Fibroblast of pulmonary artery (primary cell): ENCODE measurements at regions not wholly inside any gene's neighbourhood (a gene's known extent, or its start where the extent isn't known, plus 50 kb on each side); places are given as distances from the start of the nearest gene placed in this dataset.
A peak's percentile ranks its signal among the peaks of the same experiment; 100 is the strongest.
"Not testable (repeated sequence)": the region's sequence is repeated elsewhere in the genome, so short reads cannot be mapped to it uniquely, and the experiment has no call there.

ENCODE experiments used
- DNase-seq: peaks from one replicate; pipeline ENCODE4 v3.0.0-alpha.2; 2010; ENCODE audit warnings: low read depth
- H3K4me3 ChIP-seq: replicated peaks from 2 replicates; pipeline ENCODE4 v1.5.1; 2011; ENCODE audit warnings: low read depth, mild to moderate bottlenecking, control low read depth, low read length, moderate library complexity
- TF ChIP-seq, protein P1 (sequence below): IDR thresholded peaks from 2 replicates; pipeline ENCODE4 v1.5.1; 2011; ENCODE audit warnings: mild to moderate bottlenecking, control low read depth, low read length, inconsistent platforms; ENCODE audit errors: missing control alignments

DNA sequence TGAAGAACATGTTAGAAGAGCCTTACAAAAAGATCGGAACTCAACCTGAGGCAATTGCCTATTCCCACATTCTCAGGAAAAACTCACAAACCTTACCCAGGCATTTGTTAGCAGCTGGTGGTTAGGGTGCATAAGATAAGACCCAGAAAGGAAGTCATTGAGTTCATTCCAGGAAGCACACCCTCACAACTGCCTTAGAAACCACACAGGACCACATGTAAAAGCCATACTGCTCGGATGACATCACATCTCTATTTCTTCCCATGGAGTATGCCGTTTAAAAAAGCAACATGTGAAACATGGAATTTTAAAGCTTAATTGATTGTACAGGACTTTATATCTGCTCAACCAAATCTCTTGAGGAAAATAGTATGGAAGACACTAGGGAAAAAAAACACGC lies 411.2 kb downstream of the DAD1 start:
- no peak for DNase-seq
- TF ChIP-seq, protein P1, sequence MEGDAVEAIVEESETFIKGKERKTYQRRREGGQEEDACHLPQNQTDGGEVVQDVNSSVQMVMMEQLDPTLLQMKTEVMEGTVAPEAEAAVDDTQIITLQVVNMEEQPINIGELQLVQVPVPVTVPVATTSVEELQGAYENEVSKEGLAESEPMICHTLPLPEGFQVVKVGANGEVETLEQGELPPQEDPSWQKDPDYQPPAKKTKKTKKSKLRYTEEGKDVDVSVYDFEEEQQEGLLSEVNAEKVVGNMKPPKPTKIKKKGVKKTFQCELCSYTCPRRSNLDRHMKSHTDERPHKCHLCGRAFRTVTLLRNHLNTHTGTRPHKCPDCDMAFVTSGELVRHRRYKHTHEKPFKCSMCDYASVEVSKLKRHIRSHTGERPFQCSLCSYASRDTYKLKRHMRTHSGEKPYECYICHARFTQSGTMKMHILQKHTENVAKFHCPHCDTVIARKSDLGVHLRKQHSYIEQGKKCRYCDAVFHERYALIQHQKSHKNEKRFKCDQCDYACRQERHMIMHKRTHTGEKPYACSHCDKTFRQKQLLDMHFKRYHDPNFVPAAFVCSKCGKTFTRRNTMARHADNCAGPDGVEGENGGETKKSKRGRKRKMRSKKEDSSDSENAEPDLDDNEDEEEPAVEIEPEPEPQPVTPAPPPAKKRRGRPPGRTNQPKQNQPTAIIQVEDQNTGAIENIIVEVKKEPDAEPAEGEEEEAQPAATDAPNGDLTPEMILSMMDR: no peak
- H3K4me3 ChIP-seq: no peak overlapping the region

DNA sequence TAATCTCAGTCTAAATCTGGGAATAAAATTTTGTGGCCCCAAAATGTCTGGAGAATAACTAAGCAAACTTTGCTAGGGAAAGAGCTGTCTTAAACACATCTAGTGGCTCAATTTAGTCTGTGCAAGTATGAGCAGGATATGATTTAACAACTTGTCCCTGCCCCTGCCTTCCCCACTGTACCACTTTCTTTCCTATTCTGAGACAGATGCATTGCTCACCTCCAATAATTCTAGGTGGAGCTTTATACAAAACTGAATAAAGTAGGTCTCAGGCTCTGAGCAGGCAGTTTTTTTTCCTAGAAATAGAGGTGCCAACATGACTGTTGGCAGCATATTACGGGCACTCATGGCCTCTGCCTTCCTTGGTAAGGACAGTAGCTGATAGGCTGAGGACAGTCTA lies 412.1 kb downstream of the DAD1 start:
- DNase-seq: no peak
- TF ChIP-seq, protein P1: no peak
- no peak overlapping the region for H3K4me3 ChIP-seq

DNA sequence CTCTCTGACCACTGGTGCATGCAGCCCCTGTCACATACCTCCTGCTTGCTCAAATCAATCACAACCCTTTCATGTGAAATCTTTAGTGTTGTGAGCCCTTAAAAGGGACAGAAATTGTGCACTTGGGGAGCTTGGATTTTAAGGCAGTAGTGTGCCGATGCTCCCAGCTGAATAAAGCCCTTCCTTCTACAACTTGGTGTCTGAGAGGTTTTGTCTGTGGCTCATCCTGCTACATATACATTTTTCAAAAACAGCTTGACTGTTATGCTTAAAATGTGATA lies 413.8 kb downstream of the DAD1 start:
- not testable (repeated sequence) for H3K4me3 ChIP-seq, DNase-seq

DNA sequence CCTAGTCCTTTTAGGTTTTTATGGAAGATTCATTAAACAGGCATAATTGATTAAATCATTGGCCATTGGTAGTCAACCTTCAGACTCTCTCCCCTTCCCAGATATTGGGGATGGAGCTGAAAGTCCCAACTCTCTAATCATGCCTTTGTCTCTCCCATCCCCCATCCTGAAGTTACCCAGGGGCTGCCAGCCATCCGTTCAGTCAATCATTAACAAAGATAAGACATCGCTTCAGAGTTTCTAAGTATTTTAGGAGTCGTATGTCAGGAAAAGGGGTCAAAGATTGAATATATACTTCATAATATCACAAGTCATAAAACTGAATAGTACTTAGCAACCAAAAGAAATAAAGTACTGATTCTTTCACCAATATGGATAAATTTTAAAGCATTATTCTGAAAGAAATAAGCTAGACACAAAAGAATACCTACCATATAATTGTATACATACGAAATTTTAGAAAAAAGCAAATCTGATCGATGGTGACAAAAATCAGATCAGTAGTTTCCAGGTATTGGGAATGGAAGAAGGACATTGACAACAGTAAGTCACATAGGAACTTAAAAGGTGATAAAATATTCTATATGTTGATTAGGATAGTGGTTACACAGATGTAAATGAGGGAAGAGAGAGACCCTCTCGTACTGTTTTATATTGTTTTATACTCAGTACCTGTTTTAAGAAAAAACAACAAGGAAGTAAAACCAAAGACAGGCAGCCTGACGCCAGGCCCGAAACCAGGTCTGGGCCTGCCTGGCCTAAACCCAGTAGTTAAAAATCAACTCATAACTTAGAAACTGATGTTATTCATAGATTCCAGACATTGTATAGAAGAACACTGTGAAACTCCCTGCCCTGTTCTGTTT lies 414.4 kb downstream of the DAD1 start:
- TF ChIP-seq, protein P1: no peak
- no peak for DNase-seq

DNA sequence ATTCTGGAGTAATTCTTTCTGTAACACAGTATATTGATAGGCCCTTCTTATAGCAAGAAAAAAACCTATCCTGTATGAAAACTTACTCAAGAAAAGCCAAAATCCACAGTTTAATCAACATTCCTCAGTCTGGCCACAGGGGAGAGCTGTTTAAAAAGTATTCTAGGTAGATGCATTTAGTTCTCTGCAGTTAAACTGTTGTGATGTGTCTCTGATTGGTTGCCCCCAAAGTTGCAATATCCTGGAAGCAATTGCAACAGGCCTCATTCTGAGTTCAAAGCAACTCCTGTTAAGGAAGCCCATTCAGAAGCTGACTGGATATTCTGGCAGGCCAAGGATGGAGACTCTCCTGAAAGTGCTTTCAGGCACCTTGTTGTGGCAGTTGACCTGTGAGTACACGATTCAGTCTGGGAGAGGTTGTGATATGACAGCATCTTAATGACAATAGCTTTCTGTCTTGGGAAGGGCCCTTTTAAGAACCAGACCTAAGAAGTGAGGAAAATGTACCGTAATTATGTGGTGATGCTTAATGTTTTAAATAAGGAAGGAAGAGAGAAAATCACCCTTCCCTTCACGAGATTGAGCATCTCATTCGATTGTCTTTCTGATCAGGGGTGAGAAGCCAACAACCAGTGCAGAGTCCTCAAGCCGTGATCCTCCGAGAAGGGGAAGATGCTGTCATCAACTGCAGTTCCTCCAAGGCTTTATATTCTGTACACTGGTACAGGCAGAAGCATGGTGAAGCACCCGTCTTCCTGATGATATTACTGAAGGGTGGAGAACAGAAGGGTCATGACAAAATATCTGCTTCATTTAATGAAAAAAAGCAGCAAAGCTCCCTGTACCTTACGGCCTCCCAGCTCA lies 420.7 kb downstream of the DAD1 start:
- no peak overlapping the region for H3K4me3 ChIP-seq
- TF ChIP-seq, protein P1: no peak
- peak; percentile 4 for DNase-seq

More for the DNA sequence above, 414.4 kb downstream of the DAD1 start:
- H3K4me3 ChIP-seq: no peak overlapping the region

DNA sequence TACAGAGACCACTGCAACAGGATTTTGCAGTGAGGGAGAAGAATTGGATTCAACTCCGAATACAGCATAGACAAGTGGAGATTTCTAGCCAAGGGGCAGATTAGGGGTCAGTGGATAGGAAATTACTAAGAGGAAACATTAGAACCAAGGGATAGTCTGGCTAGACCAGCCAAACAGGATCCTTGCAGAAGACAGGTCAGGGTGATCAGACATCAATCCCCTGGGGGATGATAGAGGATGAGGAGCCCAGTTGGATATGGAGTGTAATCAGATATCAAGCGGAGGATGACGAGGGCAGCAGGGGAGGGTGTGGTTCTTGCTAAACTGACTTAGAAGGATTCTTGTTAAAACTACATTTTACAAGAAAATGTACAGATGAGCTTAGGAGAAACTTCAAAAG lies 424.4 kb downstream of the DAD1 start:
- DNase-seq: no peak
- TF ChIP-seq, protein P1: no peak
- H3K4me3 ChIP-seq: no peak overlapping the region

DNA sequence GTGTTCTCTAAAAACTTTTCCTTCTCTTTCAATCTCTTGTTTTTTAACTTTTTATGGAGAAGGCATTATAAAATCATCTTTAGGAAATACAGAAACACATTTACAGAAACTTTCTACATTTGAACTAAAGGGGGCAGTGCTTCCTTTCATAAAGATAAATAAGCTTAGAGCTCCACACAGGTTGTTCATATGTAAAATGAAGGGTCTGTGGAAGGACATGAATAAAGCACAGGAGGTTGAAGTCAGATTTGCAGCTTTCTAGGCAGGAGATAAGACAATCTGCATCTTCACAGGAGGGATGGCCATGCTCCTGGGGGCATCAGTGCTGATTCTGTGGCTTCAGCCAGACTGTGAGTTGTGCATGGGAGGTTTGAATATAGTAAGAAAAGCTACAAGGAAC lies 426.0 kb downstream of the DAD1 start:
- TF ChIP-seq, protein P1: peak; percentile 6
- no peak for DNase-seq
- no peak overlapping the region for H3K4me3 ChIP-seq
